WTC11 (cell line): ENCODE measurements at regions not wholly inside any gene's neighbourhood (a gene's known extent, or its start where the extent isn't known, plus 50 kb on each side); places are given as distances from the start of the nearest gene placed in this dataset.

Experiments
- ATAC-seq: fragments of 200-7000 bp; cut with Tn5 transposase; 2 replicates; pipeline ENCODE4 v1.10.0; 2021; ENCODE audit warnings: mild to moderate bottlenecking, moderate library complexity
- CTCF ChIA-PET: fragments of 300-600 bp; sonication (Branson Sonifier 250); formaldehyde crosslinking; loops from one replicate; lab custom pipeline; 2021; ENCODE audit warnings: antibody characterized with exemption; lab: Charles Lee
- POLR2A ChIA-PET: fragments of 350-600 bp; sonication (Branson Sonifier 250); formaldehyde crosslinking; loops from one replicate; lab custom pipeline; 2021; ENCODE audit warnings: antibody characterized with exemption; lab: Charles Lee
- DNase-seq: peaks from one replicate; pipeline ENCODE4 v3.0.0; 2021; ENCODE audit warnings: low spot score
- H3K27ac Mint-ChIP-seq: 2 replicates; pipeline ENCODE4 v1.8.0; 2021; ENCODE audit warnings: mixed read lengths
- H3K27me3 Mint-ChIP-seq: 2 replicates; pipeline ENCODE4 v1.8.0; 2021; ENCODE audit warnings: low read depth, mild to moderate bottlenecking, moderate library complexity, mixed read lengths
- H3K36me3 Mint-ChIP-seq: 2 replicates; pipeline ENCODE4 v1.8.0; 2021; ENCODE audit warnings: mixed read lengths
- H3K4me1 Mint-ChIP-seq: 2 replicates; pipeline ENCODE4 v1.8.0; 2022; ENCODE audit warnings: mixed read lengths
- H3K4me3 Mint-ChIP-seq: 2 replicates; pipeline ENCODE4 v1.8.0; 2021; ENCODE audit warnings: mild to moderate bottlenecking, moderate library complexity, mixed read lengths
- H3K9me3 Mint-ChIP-seq: 2 replicates; pipeline ENCODE4 v1.8.0; 2021; ENCODE audit warnings: mixed read lengths
- CBFB ChIP-seq: sonication (generic); formaldehyde crosslinking; IDR thresholded peaks from 2 replicates; pipeline ENCODE4 v1.8.1; 2022; ENCODE audit warnings: mild to moderate bottlenecking, low read depth, missing genetic modification reagents
- EMX1 ChIP-seq: fragments of 250-450 bp; sonication (Bioruptor Pico); IDR thresholded peaks from 2 replicates; pipeline ENCODE4 v1.8.0; 2021; ENCODE audit warnings: mild to moderate bottlenecking
- FOXK1 ChIP-seq: sonication (generic); formaldehyde crosslinking; IDR thresholded peaks from 2 replicates; pipeline ENCODE4 v1.8.0; 2022; ENCODE audit warnings: mild to moderate bottlenecking, moderate library complexity, missing genetic modification reagents
- GRHL2 ChIP-seq: fragments of 250-450 bp; sonication (Bioruptor Pico); IDR thresholded peaks from 2 replicates; pipeline ENCODE4 v1.8.0; 2022; ENCODE audit warnings: mild to moderate bottlenecking, moderate library complexity; ENCODE audit not compliant: insufficient replicate concordance, severe bottlenecking
- IRF2 ChIP-seq: sonication (generic); formaldehyde crosslinking; IDR thresholded peaks from 2 replicates; pipeline ENCODE4 v1.8.0; 2022; ENCODE audit warnings: low read depth, missing genetic modification reagents, borderline replicate concordance
- NFATC4 ChIP-seq: fragments of 250-450 bp; sonication (Bioruptor Pico); IDR thresholded peaks from 2 replicates; pipeline ENCODE4 v1.9.0; 2021; ENCODE audit warnings: mild to moderate bottlenecking
- NR1H2 ChIP-seq: sonication (generic); formaldehyde crosslinking; IDR thresholded peaks from 2 replicates; pipeline ENCODE4 v1.9.0; 2021; ENCODE audit warnings: mild to moderate bottlenecking, moderate library complexity, missing genetic modification reagents
- NR3C1 ChIP-seq: sonication (generic); formaldehyde crosslinking; conservative IDR thresholded peaks from 2 replicates; pipeline ENCODE4 v1.8.1; 2023; ENCODE audit warnings: low read depth, mild to moderate bottlenecking, missing genetic modification reagents
- SMAD3 ChIP-seq: sonication (generic); formaldehyde crosslinking; IDR thresholded peaks from 2 replicates; pipeline ENCODE4 v1.8.0; 2022; ENCODE audit warnings: missing genetic modification reagents, mild to moderate bottlenecking, borderline replicate concordance
- SOX15 ChIP-seq: fragments of 250-450 bp; sonication (Bioruptor Pico); IDR thresholded peaks from 2 replicates; pipeline ENCODE4 v1.9.0; 2021; ENCODE audit warnings: mild to moderate bottlenecking
- ZNF121 ChIP-seq: sonication (generic); formaldehyde crosslinking; IDR thresholded peaks from 2 replicates; pipeline ENCODE4 v1.8.0; 2023; ENCODE audit warnings: missing genetic modification reagents
- ZNF281 ChIP-seq: sonication (generic); formaldehyde crosslinking; IDR thresholded peaks from 2 replicates; pipeline ENCODE4 v1.8.0; 2023; ENCODE audit warnings: mild to moderate bottlenecking, missing genetic modification reagents
- ZNF396 ChIP-seq: fragments of 250-450 bp; sonication (Bioruptor Pico); IDR thresholded peaks from 2 replicates; pipeline ENCODE4 v1.8.0; 2021; ENCODE audit warnings: mild to moderate bottlenecking, moderate library complexity, borderline replicate concordance
- TF ChIP-seq, protein P1 (sequence below): sonication (generic); formaldehyde crosslinking; IDR thresholded peaks from 2 replicates; pipeline ENCODE4 v1.8.1; 2022; ENCODE audit warnings: low read depth, mild to moderate bottlenecking, moderate library complexity, missing genetic modification reagents, borderline replicate concordance
- TF ChIP-seq, protein P2 (sequence below): sonication (generic); formaldehyde crosslinking; IDR thresholded peaks from 2 replicates; pipeline ENCODE4 v1.8.0; 2022; ENCODE audit warnings: mild to moderate bottlenecking, missing genetic modification reagents
- TF ChIP-seq, protein P3 (sequence below): sonication (generic); formaldehyde crosslinking; IDR thresholded peaks from 2 replicates; pipeline ENCODE4 v1.8.0; 2022; ENCODE audit warnings: mild to moderate bottlenecking, missing genetic modification reagents
- TF ChIP-seq, protein P4 (sequence below): sonication (generic); formaldehyde crosslinking; IDR thresholded peaks from 2 replicates; pipeline ENCODE4 v1.8.1; 2023; ENCODE audit warnings: mild to moderate bottlenecking, missing genetic modification reagents
- TF ChIP-seq, protein P5 (sequence below): sonication (generic); formaldehyde crosslinking; IDR thresholded peaks from 2 replicates; pipeline ENCODE4 v1.8.1; 2023; ENCODE audit warnings: mild to moderate bottlenecking, missing genetic modification reagents, moderate library complexity
- TF ChIP-seq, protein P6 (sequence below): sonication (generic); formaldehyde crosslinking; IDR thresholded peaks from 2 replicates; pipeline ENCODE4 v1.8.1; 2022; ENCODE audit warnings: mild to moderate bottlenecking, missing genetic modification reagents, moderate library complexity, borderline replicate concordance
- TF ChIP-seq, protein P7 (sequence below): sonication (generic); formaldehyde crosslinking; IDR thresholded peaks from 2 replicates; pipeline ENCODE4 v1.8.1; 2022; ENCODE audit warnings: missing genetic modification reagents, borderline replicate concordance

- TF ChIP-seq NR1H2 (CRISPR knock-in tag) (no peak), NFATC4 (CRISPR knock-in tag) (no peak), FOXK1 (CRISPR knock-in tag) (no peak)
- TF ChIP-seq, protein P1, sequence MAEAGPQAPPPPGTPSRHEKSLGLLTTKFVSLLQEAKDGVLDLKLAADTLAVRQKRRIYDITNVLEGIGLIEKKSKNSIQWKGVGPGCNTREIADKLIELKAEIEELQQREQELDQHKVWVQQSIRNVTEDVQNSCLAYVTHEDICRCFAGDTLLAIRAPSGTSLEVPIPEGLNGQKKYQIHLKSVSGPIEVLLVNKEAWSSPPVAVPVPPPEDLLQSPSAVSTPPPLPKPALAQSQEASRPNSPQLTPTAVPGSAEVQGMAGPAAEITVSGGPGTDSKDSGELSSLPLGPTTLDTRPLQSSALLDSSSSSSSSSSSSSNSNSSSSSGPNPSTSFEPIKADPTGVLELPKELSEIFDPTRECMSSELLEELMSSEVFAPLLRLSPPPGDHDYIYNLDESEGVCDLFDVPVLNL (CRISPR knock-in tag) = no peak
- TF ChIP-seq, protein P2, sequence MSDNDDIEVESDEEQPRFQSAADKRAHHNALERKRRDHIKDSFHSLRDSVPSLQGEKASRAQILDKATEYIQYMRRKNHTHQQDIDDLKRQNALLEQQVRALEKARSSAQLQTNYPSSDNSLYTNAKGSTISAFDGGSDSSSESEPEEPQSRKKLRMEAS (CRISPR knock-in tag) = no peak
Measured at GRCh38 chr7:25409897-25410636, 181.8 kb upstream of the NPVF start (continued).

- Mint-ChIP-seq H3K9me3 (no peaks in the 10 kb centered on the region), H3K36me3 (no peaks in the 10 kb centered on the region), H3K27ac (no peak overlapping the region), H3K4me1 (peaks cover 15% of the 10 kb centered on the region), H3K27me3 (peaks cover 5% of the 10 kb centered on the region; the same call in 1 of the 2 replicates), H3K4me3 (no peak overlapping the region)
- POLR2A ChIA-PET = no interaction called here
- DNase-seq (no peak), ATAC-seq (no peak)
- CTCF ChIA-PET = no interaction called here
- TF ChIP-seq, protein P3, sequence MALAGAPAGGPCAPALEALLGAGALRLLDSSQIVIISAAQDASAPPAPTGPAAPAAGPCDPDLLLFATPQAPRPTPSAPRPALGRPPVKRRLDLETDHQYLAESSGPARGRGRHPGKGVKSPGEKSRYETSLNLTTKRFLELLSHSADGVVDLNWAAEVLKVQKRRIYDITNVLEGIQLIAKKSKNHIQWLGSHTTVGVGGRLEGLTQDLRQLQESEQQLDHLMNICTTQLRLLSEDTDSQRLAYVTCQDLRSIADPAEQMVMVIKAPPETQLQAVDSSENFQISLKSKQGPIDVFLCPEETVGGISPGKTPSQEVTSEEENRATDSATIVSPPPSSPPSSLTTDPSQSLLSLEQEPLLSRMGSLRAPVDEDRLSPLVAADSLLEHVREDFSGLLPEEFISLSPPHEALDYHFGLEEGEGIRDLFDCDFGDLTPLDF = no peak
- TF ChIP-seq, protein P4, sequence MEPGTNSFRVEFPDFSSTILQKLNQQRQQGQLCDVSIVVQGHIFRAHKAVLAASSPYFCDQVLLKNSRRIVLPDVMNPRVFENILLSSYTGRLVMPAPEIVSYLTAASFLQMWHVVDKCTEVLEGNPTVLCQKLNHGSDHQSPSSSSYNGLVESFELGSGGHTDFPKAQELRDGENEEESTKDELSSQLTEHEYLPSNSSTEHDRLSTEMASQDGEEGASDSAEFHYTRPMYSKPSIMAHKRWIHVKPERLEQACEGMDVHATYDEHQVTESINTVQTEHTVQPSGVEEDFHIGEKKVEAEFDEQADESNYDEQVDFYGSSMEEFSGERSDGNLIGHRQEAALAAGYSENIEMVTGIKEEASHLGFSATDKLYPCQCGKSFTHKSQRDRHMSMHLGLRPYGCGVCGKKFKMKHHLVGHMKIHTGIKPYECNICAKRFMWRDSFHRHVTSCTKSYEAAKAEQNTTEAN (CRISPR knock-in tag) = no peak
- TF ChIP-seq ZNF281 = no peak
- TF ChIP-seq EMX1 (CRISPR knock-in tag) = no peak
Measured at GRCh38 chr7:25420771-25421170, 192.5 kb upstream of the NPVF start.

- DNase-seq = no peak
- ATAC-seq = peak; percentile 82
- no peak overlapping the region for H3K27ac Mint-ChIP-seq
- no peaks in the 10 kb centered on the region for H3K36me3 Mint-ChIP-seq
- no peak overlapping the region for H3K4me3 Mint-ChIP-seq
- H3K4me1 Mint-ChIP-seq = peaks cover 26% of the 10 kb centered on the region
- ChIA-PET CTCF (interaction anchor here (0.9 to 2.4 kb wide), 3 partner anchors 141 to 427 kb away, joined by 3 to 8 read pairs (median 4); no protein-coding TSS in a partner anchor), POLR2A (no interaction called here)
- H3K27me3 Mint-ChIP-seq = no peaks in the 10 kb centered on the region
- no peaks in the 10 kb centered on the region for H3K9me3 Mint-ChIP-seq
- TF ChIP-seq, protein P3 = no peak
- TF ChIP-seq CBFB (no peak), ZNF121 (no peak), SMAD3 (CRISPR knock-in tag) (no peak), NR3C1 (CRISPR knock-in tag) (no peak), ZNF396 (no peak), SOX15 (CRISPR knock-in tag) (no peak), GRHL2 (no peak), IRF2 (no peak)
- TF ChIP-seq, protein P5, sequence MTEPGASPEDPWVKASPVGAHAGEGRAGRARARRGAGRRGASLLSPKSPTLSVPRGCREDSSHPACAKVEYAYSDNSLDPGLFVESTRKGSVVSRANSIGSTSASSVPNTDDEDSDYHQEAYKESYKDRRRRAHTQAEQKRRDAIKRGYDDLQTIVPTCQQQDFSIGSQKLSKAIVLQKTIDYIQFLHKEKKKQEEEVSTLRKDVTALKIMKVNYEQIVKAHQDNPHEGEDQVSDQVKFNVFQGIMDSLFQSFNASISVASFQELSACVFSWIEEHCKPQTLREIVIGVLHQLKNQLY (CRISPR knock-in tag) = no peak
- TF ChIP-seq, protein P6, sequence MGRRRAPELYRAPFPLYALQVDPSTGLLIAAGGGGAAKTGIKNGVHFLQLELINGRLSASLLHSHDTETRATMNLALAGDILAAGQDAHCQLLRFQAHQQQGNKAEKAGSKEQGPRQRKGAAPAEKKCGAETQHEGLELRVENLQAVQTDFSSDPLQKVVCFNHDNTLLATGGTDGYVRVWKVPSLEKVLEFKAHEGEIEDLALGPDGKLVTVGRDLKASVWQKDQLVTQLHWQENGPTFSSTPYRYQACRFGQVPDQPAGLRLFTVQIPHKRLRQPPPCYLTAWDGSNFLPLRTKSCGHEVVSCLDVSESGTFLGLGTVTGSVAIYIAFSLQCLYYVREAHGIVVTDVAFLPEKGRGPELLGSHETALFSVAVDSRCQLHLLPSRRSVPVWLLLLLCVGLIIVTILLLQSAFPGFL (CRISPR knock-in tag) = no peak
- TF ChIP-seq, protein P7, sequence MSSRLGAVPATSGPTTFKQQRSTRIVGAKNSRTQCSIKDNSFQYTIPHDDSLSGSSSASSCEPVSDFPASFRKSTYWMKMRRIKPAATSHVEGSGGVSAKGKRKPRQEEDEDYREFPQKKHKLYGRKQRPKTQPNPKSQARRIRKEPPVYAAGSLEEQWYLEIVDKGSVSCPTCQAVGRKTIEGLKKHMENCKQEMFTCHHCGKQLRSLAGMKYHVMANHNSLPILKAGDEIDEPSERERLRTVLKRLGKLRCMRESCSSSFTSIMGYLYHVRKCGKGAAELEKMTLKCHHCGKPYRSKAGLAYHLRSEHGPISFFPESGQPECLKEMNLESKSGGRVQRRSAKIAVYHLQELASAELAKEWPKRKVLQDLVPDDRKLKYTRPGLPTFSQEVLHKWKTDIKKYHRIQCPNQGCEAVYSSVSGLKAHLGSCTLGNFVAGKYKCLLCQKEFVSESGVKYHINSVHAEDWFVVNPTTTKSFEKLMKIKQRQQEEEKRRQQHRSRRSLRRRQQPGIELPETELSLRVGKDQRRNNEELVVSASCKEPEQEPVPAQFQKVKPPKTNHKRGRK (CRISPR knock-in tag) = no peak
Measured at GRCh38 chr7:25424113-25424512, 195.8 kb upstream of the NPVF start.
